HG03025 (cell line): ENCODE measurements at regions not wholly inside any gene's neighbourhood (a gene's known extent, or its start where the extent isn't known, plus 50 kb on each side); places are given as distances from the start of the nearest gene placed in this dataset.
"Not testable (repeated sequence)": the region's sequence is repeated elsewhere in the genome, so short reads cannot be mapped to it uniquely, and the experiment has no call there.

ENCODE experiments used
- ATAC-seq: cut with Tn5 transposase; IDR thresholded peaks from one replicate; pipeline ENCODE4 v1.9.1; 2021; ENCODE audit warnings: mild to moderate bottlenecking, moderate library complexity; ENCODE audit not compliant: unreplicated experiment, low FRiP score

DNA sequence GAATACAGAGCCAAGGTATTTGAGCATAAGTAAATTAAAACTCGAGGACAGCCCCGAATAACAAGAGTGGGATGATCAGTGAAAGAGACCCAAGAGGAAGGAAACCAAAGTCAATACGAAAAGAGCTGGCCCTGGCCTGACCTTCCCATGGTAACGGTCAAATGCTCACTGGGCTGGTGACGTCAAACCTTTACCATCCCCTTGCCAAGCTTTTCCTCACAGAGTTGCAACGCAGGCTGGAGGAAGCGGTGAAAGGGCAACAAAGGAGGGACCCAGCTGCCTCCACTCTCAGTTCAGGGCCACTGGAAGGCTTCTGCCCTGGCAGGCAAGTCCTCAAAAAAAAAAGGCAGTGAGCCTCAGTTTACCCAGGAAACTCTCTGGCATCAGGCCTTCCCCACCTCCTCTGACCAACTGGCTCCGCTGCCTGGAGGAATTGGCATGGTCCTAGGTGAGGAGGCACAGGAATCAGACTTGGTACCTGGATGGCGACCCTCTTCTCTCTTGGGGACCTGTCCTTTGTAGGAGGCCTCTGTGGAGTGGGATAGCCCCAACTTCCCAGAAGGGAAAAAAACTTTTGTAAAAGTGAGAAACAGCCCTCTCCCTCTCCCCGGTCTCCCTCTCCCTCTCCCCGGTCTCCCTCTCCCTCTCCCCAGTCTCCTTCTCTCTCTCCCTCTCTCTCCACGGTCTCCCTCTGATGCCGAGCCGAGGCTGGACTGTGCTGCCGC lies 212.4 kb downstream of the ANAPC1 start:
- ATAC-seq: no peak

DNA sequence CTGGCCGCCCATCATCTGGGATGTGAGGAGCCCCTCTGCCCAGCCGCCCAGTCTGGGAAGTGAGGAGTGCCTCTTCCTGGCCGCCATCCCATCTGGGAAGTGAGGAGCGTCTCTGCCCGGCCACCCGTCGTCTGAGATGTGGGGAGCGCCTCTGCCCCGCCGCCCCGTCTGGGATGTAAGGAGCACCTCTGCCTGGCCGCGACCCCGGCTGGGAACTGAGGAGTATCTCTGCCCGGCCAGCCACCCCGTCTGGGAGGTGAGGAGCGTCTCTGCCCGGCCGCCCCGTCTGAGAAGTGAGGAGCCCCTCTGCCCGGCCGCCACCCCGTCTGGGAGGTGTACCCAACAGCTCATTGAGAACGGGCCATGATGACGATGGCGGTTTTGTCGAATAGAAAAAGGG lies 211.4 kb downstream of the ANAPC1 start:
- ATAC-seq: not testable (repeated sequence)

DNA sequence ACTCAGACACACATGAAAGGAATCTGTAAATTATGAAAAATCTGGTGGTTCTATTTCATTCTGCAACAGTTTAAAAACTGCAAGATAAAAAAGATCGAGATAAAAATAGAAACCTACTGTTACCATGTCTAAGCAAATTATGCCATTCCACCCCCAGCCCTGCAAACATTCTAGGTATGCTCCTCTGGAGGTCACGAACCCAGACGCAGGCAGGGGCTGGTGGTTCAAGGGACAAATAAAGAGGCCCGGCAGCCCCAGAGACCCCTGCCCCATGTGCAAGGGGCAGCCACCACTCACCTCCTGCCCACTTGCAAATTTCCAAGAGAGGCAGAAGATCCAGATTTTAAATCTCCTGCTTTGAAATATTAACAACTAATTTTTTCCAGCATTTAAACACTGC lies 210.5 kb downstream of the ANAPC1 start:
- no peak for ATAC-seq

GRCh38 chr2:111675419-111676194 lies 208.4 kb downstream of the ANAPC1 start:
- ATAC-seq: no peak

GRCh38 chr2:111676291-111676822 lies 207.6 kb downstream of the ANAPC1 start:
- no peak for ATAC-seq

- ATAC-seq: no peak
These were observed 205.8 kb downstream of the ANAPC1 start for GRCh38 chr2:111678161-111678560.

GRCh38 chr2:111678651-111679050 lies 205.3 kb downstream of the ANAPC1 start:
- ATAC-seq: no peak

DNA sequence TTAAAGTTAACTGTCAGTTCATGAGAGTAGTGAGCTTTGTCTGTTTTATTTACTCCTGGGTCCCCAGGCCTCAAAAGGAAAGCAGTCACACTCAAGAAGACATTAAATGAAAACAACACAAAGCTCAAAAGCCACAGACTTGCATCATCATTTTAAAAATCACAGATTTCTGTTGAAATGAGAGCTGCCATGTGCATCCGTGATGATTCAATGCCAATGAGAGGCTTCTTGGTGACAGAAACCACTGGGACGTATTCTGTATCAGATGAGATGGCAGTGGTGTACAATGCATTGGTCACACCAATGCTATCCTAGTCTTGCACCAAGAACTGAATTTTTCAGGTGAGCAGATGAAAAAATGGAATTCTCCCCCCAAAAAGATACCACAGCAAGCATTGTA lies 204.8 kb downstream of the ANAPC1 start:
- no peak for ATAC-seq

- ATAC-seq: no peak
These were observed 199.4 kb downstream of the ANAPC1 start for GRCh38 chr2:111684611-111685010.

GRCh38 chr2:111685342-111685741 lies 198.7 kb downstream of the ANAPC1 start:
- ATAC-seq: no peak

GRCh38 chr2:111686994-111687393 lies 197.0 kb downstream of the ANAPC1 start:
- no peak for ATAC-seq

DNA sequence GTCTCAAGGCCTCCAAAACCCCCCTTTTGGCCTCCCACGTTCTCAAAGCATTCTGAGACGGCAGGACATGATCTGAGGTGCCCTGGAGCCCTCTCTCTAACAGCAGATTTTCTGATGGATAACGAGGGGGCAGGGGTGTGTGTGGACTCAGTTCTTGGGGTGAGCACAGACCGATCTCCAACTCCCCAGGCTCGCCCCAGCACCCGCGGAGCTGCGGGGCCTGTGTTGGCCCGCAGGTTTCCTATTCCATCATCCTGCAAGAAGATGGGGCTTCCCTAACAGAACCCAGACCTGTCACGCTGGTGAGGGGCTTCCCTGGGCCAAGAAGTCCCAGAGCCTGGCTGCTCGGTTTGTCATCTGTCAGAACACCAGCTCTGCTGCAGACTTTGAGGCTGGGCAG lies 196.1 kb downstream of the ANAPC1 start:
- ATAC-seq: no peak

- no peak for ATAC-seq
These were observed 195.5 kb downstream of the ANAPC1 start for GRCh38 chr2:111688482-111688881.

DNA sequence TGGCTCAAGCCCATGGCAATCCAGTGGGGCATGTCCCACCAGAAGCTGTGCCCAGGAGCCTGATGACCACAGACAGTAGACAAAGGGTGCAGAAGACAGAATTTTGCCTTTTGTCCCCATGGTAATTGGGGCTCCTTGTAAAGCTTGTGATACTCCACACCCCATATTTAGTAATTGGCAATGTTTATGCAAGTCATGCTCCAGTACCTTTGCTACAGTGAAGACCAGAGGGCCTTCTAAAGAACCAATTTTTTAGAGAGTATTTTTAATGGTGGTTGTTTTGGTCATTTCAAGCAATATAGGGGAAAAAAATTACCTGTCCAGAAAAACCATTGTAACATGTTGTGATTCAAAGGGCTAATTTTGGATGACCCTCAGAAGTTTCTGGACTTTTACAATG lies 194.8 kb downstream of the ANAPC1 start:
- ATAC-seq: no peak

GRCh38 chr2:111689941-111690340 lies 194.1 kb downstream of the ANAPC1 start:
- ATAC-seq: no peak

- no peak for ATAC-seq
These were observed 192.7 kb downstream of the ANAPC1 start for GRCh38 chr2:111691164-111691875.

DNA sequence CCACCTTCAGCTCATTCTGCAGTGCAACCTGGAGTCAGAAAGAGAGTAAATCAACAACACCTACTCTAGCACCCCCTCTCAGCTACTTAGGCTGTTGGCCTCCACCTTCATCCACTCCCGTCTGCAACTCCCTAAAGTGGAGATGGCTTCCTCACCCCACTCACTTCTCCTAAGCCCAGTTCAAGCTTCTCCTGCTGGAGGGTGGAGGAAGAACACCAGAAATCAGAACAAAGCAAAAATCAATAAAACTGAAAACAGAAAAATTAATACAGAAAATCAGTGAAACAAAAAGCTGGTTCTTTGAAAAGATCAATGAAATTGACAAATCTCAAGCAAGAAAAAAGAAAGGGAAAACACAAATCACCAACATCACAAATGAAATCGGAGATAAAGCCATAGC lies 191.7 kb downstream of the ANAPC1 start:
- no peak for ATAC-seq

GRCh38 chr2:111694700-111695101 lies 189.3 kb downstream of the ANAPC1 start:
- no peak for ATAC-seq

DNA sequence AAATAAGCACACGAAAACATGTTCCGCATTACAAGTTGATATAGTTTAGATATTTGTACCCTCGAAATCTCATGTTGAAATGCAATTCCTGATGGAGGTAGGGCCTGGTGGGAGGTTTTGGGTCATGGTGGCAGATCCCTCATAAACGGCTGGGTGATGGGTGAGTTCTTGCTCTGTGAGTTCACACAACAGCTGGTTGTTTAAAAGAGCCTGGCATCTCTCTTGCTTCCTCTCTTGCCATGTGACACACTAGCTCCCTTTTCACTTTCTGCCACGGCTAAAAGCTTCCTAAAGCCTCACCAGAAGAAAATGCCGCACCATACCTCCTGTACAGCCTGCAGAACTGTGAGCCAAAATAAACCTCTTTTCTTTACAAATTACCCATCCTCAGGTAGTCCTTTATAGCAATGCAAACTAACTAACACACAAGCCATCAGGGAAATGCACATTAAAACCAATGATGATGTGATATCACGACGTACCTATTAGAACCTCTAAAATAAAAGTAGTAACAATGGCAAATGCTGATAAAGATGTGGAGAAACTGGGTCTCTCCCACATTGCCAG lies 188.5 kb downstream of the ANAPC1 start:
- ATAC-seq: no peak

DNA sequence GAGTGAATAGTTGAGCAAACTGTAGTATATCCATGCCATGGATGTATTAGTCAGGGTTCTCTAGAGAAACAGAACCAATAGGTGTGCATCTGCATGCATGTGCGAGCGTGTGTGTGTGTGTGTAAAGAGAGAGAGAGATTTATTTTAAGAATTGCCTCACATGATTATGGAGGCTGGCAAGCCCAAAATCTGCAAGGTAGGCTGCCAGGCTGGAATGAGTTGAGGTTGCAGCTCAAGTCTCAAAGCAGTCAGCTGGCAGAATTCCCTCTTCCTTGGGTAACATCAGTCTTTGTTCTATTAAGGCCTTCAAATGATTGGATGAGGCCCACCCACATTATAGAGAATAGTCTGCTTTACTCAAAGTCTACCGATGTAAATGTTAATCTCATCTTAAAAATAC lies 187.8 kb downstream of the ANAPC1 start:
- no peak for ATAC-seq

GRCh38 chr2:111697560-111697959 lies 186.4 kb downstream of the ANAPC1 start:
- ATAC-seq: no peak
